Peyer's patch (tissue), 4 donors: ENCODE measurements at regions not wholly inside any gene's neighbourhood (a gene's known extent, or its start where the extent isn't known, plus 50 kb on each side); places are given as distances from the start of the nearest gene placed in this dataset.
"Not testable (repeated sequence)": the region's sequence is repeated elsewhere in the genome, so short reads cannot be mapped to it uniquely, and the experiment has no call there.

Source experiments
- CTCF ChIP-seq, 6 experiments: fragments of 450-650 bp in 4 of 6; fragments of 200-600 bp in 2 of 6; sonication (generic) in 1 of 6; IDR thresholded peaks; one replicate each; pipeline ENCODE4 v1.5.1; 2017 to 2019; ENCODE audit warnings: antibody characterized with exemption in 6 of 6, mild to moderate bottlenecking in 3 of 6, moderate library complexity in 1 of 6
- POLR2A ChIP-seq, 2 donors: fragments of 450-650 bp; IDR thresholded peaks; one replicate each; pipeline ENCODE4 v1.5.1; 2017; ENCODE audit warnings: antibody characterized with exemption in 2 of 2, mild to moderate bottlenecking in 2 of 2, moderate library complexity in 2 of 2

GRCh38 chr9:30539696-30540095 is 1844.7 kb upstream of the ACO1 start:
- not testable (repeated sequence) for TF ChIP-seq CTCF, POLR2A (IDR thresholded peaks at IDR 0.05)
